NT2/D1 (cell line): ENCODE measurements at regions not wholly inside any gene's neighbourhood (a gene's known extent, or its start where the extent isn't known, plus 50 kb on each side); places are given as distances from the start of the nearest gene placed in this dataset.

Source experiments
- SUZ12 ChIP-seq: IDR thresholded peaks from 2 replicates; pipeline ENCODE4 v1.6.1; 2011; ENCODE audit not compliant: insufficient read length, insufficient read depth; ENCODE audit errors: extremely low read depth
- ZNF274 ChIP-seq: IDR thresholded peaks from 2 replicates; pipeline ENCODE4 v1.6.1; 2011; ENCODE audit warnings: mild to moderate bottlenecking, low read depth, low read length

- no peak for TF ChIP-seq ZNF274
- no peak for TF ChIP-seq SUZ12
These were observed 415.0 kb downstream of the ARHGEF28 start for GRCh38 chr5:74040811-74041491.
